GM18505 (cell line): ENCODE measurements at regions not wholly inside any gene's neighbourhood (a gene's known extent, or its start where the extent isn't known, plus 50 kb on each side); places are given as distances from the start of the nearest gene placed in this dataset.

ENCODE experiments used
- ATAC-seq: cut with Tn5 transposase; IDR thresholded peaks from one replicate; pipeline ENCODE4 v1.9.1; 2021; ENCODE audit not compliant: unreplicated experiment
- POLR2A ChIP-seq: IDR thresholded peaks from 4 replicates; pipeline ENCODE4 v1.6.1; 2011; ENCODE audit warnings: borderline replicate concordance; ENCODE audit not compliant: insufficient read depth, insufficient read length; ENCODE audit errors: extremely low read depth

GRCh38 chr4:111744847-111745246, 400.4 kb upstream of the FAM241A start:
- no peak for TF ChIP-seq POLR2A
- ATAC-seq = no peak

- ATAC-seq = no peak
- no peak for TF ChIP-seq POLR2A
Measured at GRCh38 chr4:111748157-111748556, 397.1 kb upstream of the FAM241A start.

GRCh38 chr4:111754003-111754402, 391.3 kb upstream of the FAM241A start:
- no peak for ATAC-seq
- TF ChIP-seq POLR2A = no peak

- no peak for TF ChIP-seq POLR2A
- no peak for ATAC-seq
Measured at GRCh38 chr4:111755571-111755970, 389.7 kb upstream of the FAM241A start.

GRCh38 chr4:111761531-111761930, 383.7 kb upstream of the FAM241A start:
- ATAC-seq = no peak
- no peak for TF ChIP-seq POLR2A

- ATAC-seq = no peak
- TF ChIP-seq POLR2A = no peak
Measured at GRCh38 chr4:111770514-111770913, 374.7 kb upstream of the FAM241A start.

GRCh38 chr4:111773858-111774257, 371.4 kb upstream of the FAM241A start:
- no peak for TF ChIP-seq POLR2A
- ATAC-seq = no peak

GRCh38 chr4:111775556-111776297, 369.5 kb upstream of the FAM241A start:
- no peak for ATAC-seq
- no peak for TF ChIP-seq POLR2A

- TF ChIP-seq POLR2A = no peak
- no peak for ATAC-seq
Measured at GRCh38 chr4:111776561-111776960, 368.7 kb upstream of the FAM241A start.

- ATAC-seq = no peak
- TF ChIP-seq POLR2A = no peak
Measured at GRCh38 chr4:111778543-111778942, 366.7 kb upstream of the FAM241A start.

- ATAC-seq = no peak
- TF ChIP-seq POLR2A = no peak
Measured at GRCh38 chr4:111780965-111781364, 364.3 kb upstream of the FAM241A start.

- no peak for ATAC-seq
- no peak for TF ChIP-seq POLR2A
Measured at GRCh38 chr4:111781611-111782010, 363.6 kb upstream of the FAM241A start.

- TF ChIP-seq POLR2A = no peak
- no peak for ATAC-seq
Measured at GRCh38 chr4:111788099-111788498, 357.2 kb upstream of the FAM241A start.

GRCh38 chr4:111789901-111790640, 355.2 kb upstream of the FAM241A start:
- no peak for ATAC-seq
- TF ChIP-seq POLR2A = no peak
